RKO (cell line): ENCODE measurements at regions not wholly inside any gene's neighbourhood (a gene's known extent, or its start where the extent isn't known, plus 50 kb on each side); places are given as distances from the start of the nearest gene placed in this dataset.

ENCODE experiments used
- DNase-seq: peaks from one replicate; pipeline ENCODE4 v3.0.0-alpha.2; 2016; ENCODE audit warnings: low spot score

DNA sequence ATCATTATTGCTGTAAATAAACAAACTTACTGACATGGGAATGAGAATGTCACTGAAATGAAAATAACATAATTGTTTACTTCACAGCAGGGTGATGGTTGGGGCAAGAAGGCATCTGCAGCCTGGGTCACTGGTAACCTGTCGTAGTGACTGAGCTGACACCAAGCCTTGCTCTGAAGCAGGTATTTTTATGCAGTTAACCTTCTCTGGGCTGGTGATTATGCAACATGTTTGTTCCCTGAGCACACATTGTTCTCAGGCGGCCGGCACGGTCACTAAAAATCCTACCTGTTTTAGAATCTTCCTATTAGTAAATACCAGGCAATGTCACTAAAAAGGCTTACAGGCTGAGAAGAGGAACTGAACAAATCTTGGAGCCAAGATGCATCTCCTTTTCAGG, 157.7 kb upstream of the NR3C1 start:
- no peak for DNase-seq

DNA sequence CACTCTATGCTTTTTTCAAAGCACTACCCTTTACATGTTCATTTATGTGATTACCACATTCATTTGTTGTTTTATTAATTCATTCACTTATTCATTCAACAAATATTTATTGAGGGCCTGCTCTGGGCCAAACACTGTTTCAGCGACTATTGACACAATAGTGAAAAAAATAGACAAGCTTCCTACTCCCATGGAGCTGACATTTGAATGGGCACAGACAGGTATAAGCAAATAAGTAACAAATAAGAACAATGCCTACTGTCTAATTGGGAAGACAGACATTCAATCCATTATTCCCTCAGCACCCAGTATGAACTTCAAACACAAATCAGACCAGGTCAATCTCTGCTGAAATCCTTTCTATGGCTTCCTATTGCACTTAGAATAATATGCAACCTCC, 156.9 kb upstream of the NR3C1 start:
- no peak for DNase-seq

GRCh38 chr5:143559586-143560109, 156.2 kb upstream of the NR3C1 start:
- no peak for DNase-seq

GRCh38 chr5:143558048-143558447, 154.6 kb upstream of the NR3C1 start:
- DNase-seq, result no peak

- DNase-seq, result no peak
Measured at GRCh38 chr5:143557061-143557818, 153.8 kb upstream of the NR3C1 start.

GRCh38 chr5:143554918-143555477, 151.5 kb upstream of the NR3C1 start:
- no peak for DNase-seq

- DNase-seq, result peak; percentile 67
Measured at GRCh38 chr5:143554187-143554717, 150.8 kb upstream of the NR3C1 start.

DNA sequence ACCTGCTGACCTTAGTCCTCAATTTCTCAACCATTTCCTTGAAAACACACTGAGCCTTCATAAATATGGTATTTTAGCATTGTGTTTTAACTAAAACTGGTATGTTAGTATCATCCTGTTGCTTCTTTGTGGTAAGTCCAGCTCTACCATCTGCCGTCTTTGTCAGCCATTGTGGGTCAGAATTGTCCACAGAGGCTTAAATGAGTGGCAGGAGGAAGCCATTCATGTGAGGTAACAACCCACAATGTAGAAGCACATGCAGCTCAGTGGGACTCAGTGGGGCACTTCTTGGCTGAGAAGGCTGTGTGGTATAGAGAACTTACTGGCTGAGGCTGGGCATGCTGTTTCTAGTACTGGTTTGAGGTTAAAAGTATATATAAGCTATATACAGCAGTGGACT, 149.2 kb upstream of the NR3C1 start:
- DNase-seq, result no peak

DNA sequence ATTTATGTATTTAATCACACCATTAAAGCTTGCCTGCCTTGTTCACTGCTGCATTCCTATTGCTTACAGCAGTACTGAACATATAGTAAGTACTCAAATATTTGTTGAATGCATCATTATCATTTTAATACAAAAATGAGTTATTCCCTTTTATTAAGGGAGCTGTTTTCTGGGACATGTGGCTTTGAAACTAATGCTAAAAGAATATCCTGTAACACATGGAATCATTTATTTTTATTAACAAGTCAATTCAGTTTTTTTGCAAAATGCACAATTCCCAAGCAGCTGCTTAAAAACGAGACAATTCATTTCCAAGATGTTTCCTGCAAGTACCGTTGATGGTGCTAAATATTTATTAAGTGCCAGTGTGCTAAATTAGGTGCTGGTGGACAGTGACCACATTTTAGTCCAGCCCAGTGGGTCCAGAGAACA, 148.3 kb upstream of the NR3C1 start:
- no peak for DNase-seq

- DNase-seq, result no peak
Measured at GRCh38 chr5:143550986-143551630, 147.6 kb upstream of the NR3C1 start.

- DNase-seq, result no peak
Measured at GRCh38 chr5:143547342-143547741, 143.9 kb upstream of the NR3C1 start.

DNA sequence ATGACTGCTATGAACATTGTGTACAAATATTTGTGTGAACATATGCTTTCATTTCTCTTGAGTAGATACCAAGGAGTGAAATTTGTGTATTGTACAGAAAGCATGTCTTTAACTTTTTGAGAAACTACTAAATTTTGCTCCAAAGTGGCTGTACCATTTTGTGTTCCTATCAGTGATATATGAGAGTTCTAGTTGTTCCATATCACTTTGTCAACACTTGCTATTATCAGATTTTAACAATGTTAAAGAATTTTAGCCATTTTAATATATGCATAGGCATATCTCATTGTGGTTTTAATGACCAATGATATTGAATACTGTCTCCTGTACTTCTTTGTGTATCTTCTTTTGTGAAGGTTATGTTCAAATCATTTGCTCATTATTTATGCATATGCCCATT, 142.9 kb upstream of the NR3C1 start:
- no peak for DNase-seq

GRCh38 chr5:143544606-143545005, 141.1 kb upstream of the NR3C1 start:
- DNase-seq, result no peak

DNA sequence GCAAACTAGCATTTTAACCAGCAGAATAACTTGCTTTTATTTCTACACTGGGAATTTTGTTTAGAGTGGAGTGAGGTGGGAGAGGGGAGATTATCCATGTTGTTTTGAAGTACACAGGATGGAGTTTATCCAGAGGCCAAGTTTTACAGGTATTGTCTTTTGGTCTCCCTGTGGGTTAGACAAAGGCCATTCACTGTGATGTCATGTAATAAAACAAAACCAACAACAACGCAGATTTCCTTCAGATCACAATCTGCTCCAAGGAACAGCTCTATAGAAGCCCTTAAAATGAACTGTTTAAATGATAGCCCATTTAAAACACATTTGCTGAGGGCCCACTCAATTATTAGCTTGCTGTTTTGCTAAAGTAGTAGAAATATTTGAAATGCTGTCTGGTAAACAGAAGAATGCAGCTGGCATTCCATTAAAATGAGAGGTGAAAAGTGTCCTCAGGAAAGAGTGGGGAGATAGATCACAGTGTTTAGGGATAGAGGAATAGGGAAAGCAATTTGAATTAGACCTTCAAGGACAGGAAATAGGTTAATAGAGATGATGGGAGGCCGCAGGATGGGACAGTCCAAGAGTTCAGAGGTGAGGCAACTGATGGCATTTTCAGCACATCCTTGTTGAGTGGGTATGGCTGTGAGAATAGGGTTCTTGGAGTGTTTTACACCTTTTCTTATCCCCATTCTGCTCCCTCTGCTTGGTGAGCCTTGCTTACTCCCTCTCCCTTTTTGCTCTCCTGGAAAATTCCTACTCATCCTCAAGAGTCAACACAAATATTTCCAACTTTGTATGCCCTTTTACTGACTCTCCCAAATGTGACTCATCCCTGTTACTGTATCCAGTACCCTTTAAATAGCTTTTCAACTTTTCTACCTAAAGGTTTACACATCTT, 140.1 kb upstream of the NR3C1 start:
- no peak for DNase-seq

- no peak for DNase-seq
Measured at GRCh38 chr5:143542798-143543144, 139.3 kb upstream of the NR3C1 start.

DNA sequence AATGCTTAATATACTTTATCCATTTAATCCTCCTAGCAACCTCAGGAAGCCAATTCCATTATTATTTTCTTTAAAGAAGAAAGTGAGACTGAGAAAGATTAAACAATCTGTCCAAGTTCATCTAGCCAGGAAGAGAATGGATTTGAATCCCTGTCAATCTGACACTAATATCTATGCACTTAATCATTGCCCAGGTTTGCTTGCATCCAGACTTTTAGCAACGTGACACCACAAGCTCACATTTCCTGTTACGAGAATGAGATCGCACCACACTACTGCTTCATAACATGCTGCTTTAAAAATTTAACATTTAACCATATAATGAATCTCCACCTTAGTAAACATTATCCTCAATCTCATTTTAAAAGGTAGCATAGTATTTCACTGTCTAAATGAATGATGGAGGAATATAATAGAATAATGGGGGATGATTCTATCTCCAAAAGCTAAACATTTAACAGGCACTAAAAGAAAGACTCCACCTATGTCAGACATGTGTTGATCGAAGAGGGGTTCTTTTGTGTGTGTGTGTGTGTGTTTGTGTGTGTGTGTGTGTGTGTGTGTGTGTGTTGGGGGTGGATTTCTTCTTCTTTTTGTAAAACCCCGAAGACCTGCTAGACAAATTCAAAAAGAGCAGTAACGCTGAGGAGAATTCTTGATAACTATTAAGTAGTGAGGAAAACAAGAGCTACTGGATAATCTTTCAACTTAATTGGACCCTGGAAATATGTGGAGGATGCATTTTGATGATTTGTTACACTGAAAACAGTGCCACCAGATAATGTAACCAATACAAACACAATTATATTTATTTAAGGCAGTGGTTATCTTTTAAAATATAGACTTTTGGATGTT, 138.7 kb upstream of the NR3C1 start:
- DNase-seq, result no peak

- DNase-seq, result no peak
Measured at GRCh38 chr5:143539742-143540141, 136.3 kb upstream of the NR3C1 start.

GRCh38 chr5:143537056-143537455, 133.6 kb upstream of the NR3C1 start:
- DNase-seq, result no peak

GRCh38 chr5:143536364-143536763, 132.9 kb upstream of the NR3C1 start:
- peak; percentile 58 for DNase-seq

- DNase-seq, result no peak
Measured at GRCh38 chr5:143534761-143535154, 131.3 kb upstream of the NR3C1 start.
